Fibroblast of lung (primary cell): ENCODE measurements at regions not wholly inside any gene's neighbourhood (a gene's known extent, or its start where the extent isn't known, plus 50 kb on each side); places are given as distances from the start of the nearest gene placed in this dataset.

Experiments used
- CTCF ChIP-seq, 2 donors: IDR thresholded peaks in 1 of 2; conservative IDR thresholded peaks in 1 of 2; 1 replicate in 1 of 2; 2 replicates in 1 of 2; pipeline ENCODE4 v1.5.1; 2011 to 2012; ENCODE audit warnings: low read length in 2 of 2, control low read depth in 1 of 2, inconsistent platforms in 1 of 2, low read depth in 1 of 2, mild to moderate bottlenecking in 1 of 2
- EZH2 ChIP-seq: IDR thresholded peaks from 2 replicates; pipeline ENCODE4 v1.5.1; 2012; ENCODE audit warnings: low read length, control low read depth, mild to moderate bottlenecking; ENCODE audit errors: missing control alignments

GRCh38 chr9:88724331-88724730 is 189.4 kb downstream of the NXNL2 start:
- TF ChIP-seq CTCF (conservative IDR thresholded peaks at IDR 0.05 in 1 of 2, IDR thresholded peaks at IDR 0.05 in 1 of 2; ENCODE audit: low read depth in 1 of 2, low read length in 2 of 2) (no peak), EZH2 (no peak)
